ENCODE measurements at regions not wholly inside any gene's neighbourhood (a gene's known extent, or its start where the extent isn't known, plus 50 kb on each side); places are given as distances from the start of the nearest gene placed in this dataset.

- TF ChIP-seq CTCF (IDR thresholded peaks at IDR 0.05 in 8 of 11, conservative IDR thresholded peaks at IDR 0.05 in 3 of 11) (no peak), POLR2A (IDR thresholded peaks at IDR 0.05) (no peak)
These were observed 171.8 kb upstream of the IVNS1ABP start for GRCh38 chr1:185488808-185489207.
